CD14-positive monocyte (primary cell): ENCODE measurements at regions not wholly inside any gene's neighbourhood (a gene's known extent, or its start where the extent isn't known, plus 50 kb on each side); places are given as distances from the start of the nearest gene placed in this dataset.

Experiments
- DNase-seq, 3 donors: peaks; one replicate each; pipeline ENCODE4 v3.0.0-alpha.2; 2011 to 2022
- H2AFZ ChIP-seq: 2 replicates; pipeline ENCODE4 v1.6.0; 2012; ENCODE audit warnings: mild to moderate bottlenecking, low read depth, low read length, inconsistent platforms; ENCODE audit not compliant: insufficient read depth, poor library complexity, severe bottlenecking
- H3K27ac ChIP-seq, 2 donors: 1 replicate in 1 of 2; 2 replicates in 1 of 2; pipeline ENCODE4 v1.5.1; 2012 to 2013; ENCODE audit warnings: low read length in 2 of 2, control low read depth in 1 of 2, inconsistent platforms in 1 of 2, low read depth in 1 of 2, mild to moderate bottlenecking in 1 of 2
- H3K27me3 ChIP-seq, 2 donors: one replicate each; pipeline versions ENCODE4 v1.6.0 to v1.6.1; 2011 to 2013; ENCODE audit warnings: low read length in 2 of 2; ENCODE audit not compliant: control insufficient read depth in 2 of 2, insufficient read depth in 2 of 2
- H3K36me3 ChIP-seq, 2 donors: replicated peaks in 1 of 2; 1 replicate in 1 of 2; 2 replicates in 1 of 2; pipeline versions ENCODE4 v1.5.1 to v1.6.1; 2012 to 2013; ENCODE audit warnings: low read length in 2 of 2, control low read depth in 1 of 2, inconsistent platforms in 1 of 2, mild to moderate bottlenecking in 1 of 2; ENCODE audit not compliant: insufficient read depth in 2 of 2, control insufficient read depth in 1 of 2
- H3K4me1 ChIP-seq, 2 donors: 1 replicate in 1 of 2; 2 replicates in 1 of 2; pipeline versions ENCODE4 v1.5.1 to v1.6.1; 2012 to 2013; ENCODE audit warnings: low read length in 2 of 2, control low read depth in 1 of 2, inconsistent platforms in 1 of 2, mild to moderate bottlenecking in 1 of 2, moderate library complexity in 1 of 2; ENCODE audit not compliant: insufficient read depth in 2 of 2, control insufficient read depth in 1 of 2
- H3K4me2 ChIP-seq: replicated peaks from 2 replicates; pipeline ENCODE3; 2012; ENCODE audit warnings: low read length, moderate library complexity, mild to moderate bottlenecking; ENCODE audit not compliant: poor library complexity, severe bottlenecking; ENCODE audit errors: extremely low read depth
- H3K4me3 ChIP-seq, 3 experiments: fragments of 200-600 bp in 1 of 3; sonication (generic) in 1 of 3; replicated peaks in 1 of 3; 1 replicate in 2 of 3; 2 replicates in 1 of 3; pipeline ENCODE4 v1.5.1; 2011 to 2013; ENCODE audit warnings: low read length in 3 of 3, mild to moderate bottlenecking in 3 of 3, control low read depth in 2 of 3, low read depth in 2 of 3, inconsistent platforms in 1 of 3, moderate library complexity in 1 of 3
- H3K79me2 ChIP-seq: 2 replicates; pipeline ENCODE4 v1.6.0; 2012; ENCODE audit warnings: mild to moderate bottlenecking, control low read depth, inconsistent platforms, low read length, moderate library complexity; ENCODE audit not compliant: insufficient read depth
- H3K9ac ChIP-seq: 2 replicates; pipeline ENCODE4 v1.6.0; 2017; ENCODE audit warnings: low read length, mild to moderate bottlenecking; ENCODE audit not compliant: insufficient read depth, poor library complexity, severe bottlenecking
- H3K9me3 ChIP-seq, 2 donors: replicated peaks in 1 of 2; 1 replicate in 1 of 2; 2 replicates in 1 of 2; pipeline versions ENCODE4 v1.5.1 to v1.6.1; 2012 to 2013; ENCODE audit warnings: low read length in 2 of 2, control low read depth in 1 of 2; ENCODE audit not compliant: control insufficient read depth in 1 of 2, insufficient read depth in 1 of 2
- H4K20me1 ChIP-seq: 2 replicates; pipeline ENCODE4 v1.6.0; 2012; ENCODE audit warnings: mild to moderate bottlenecking, low read length, control low read depth, moderate library complexity; ENCODE audit not compliant: insufficient read depth
- H3K27ac Mint-ChIP-seq, 7 donors: one replicate each; pipeline ENCODE4 v1.8.0; 2020; ENCODE audit warnings: mild to moderate bottlenecking in 7 of 7, mixed read lengths in 7 of 7, moderate library complexity in 6 of 7, inconsistent platforms in 2 of 7
- H3K27me3 Mint-ChIP-seq, 3 donors: one replicate each; pipeline ENCODE4 v1.8.0; 2021 to 2022; ENCODE audit warnings: low read depth in 3 of 3, mild to moderate bottlenecking in 3 of 3, mixed read lengths in 3 of 3, moderate library complexity in 3 of 3, inconsistent platforms in 1 of 3
- H3K36me3 Mint-ChIP-seq, 2 donors: one replicate each; pipeline ENCODE4 v1.8.0; 2020; ENCODE audit warnings: mixed read lengths in 2 of 2, inconsistent platforms in 1 of 2, mild to moderate bottlenecking in 1 of 2
- H3K4me1 Mint-ChIP-seq: one replicate; pipeline ENCODE4 v1.8.0; 2020; ENCODE audit warnings: mild to moderate bottlenecking, mixed read lengths
- H3K4me3 Mint-ChIP-seq, 2 donors: one replicate each; pipeline ENCODE4 v1.8.0; 2020; ENCODE audit warnings: mild to moderate bottlenecking in 2 of 2, mixed read lengths in 2 of 2, moderate library complexity in 1 of 2
- H3K9me3 Mint-ChIP-seq, 7 donors: one replicate each; pipeline ENCODE4 v1.8.0; 2020 to 2022; ENCODE audit warnings: mixed read lengths in 7 of 7, mild to moderate bottlenecking in 6 of 7, moderate library complexity in 6 of 7, inconsistent platforms in 2 of 7
- CTCF ChIP-seq: fragments of 200-600 bp; IDR thresholded peaks from one replicate; pipeline ENCODE4 v1.8.0; 2022; ENCODE audit warnings: antibody characterized with exemption, mild to moderate bottlenecking
- WGBS: methylation state at CpG from one replicate; pipeline ENCODE4 v1.1.5; 2013; ENCODE audit warnings: missing lambda C conversion rate; ENCODE audit not compliant: insufficient coverage; 5-methylcytosine and 5-hydroxymethylcytosine counted together
- intact Hi-C, 2 donors: fragments of 100-400 bp; cut with micrococcal nuclease; formaldehyde crosslinking; loops; one replicate each; pipeline versions ENCODE4 v1.15.0 to v1.15.1; 2023

DNA sequence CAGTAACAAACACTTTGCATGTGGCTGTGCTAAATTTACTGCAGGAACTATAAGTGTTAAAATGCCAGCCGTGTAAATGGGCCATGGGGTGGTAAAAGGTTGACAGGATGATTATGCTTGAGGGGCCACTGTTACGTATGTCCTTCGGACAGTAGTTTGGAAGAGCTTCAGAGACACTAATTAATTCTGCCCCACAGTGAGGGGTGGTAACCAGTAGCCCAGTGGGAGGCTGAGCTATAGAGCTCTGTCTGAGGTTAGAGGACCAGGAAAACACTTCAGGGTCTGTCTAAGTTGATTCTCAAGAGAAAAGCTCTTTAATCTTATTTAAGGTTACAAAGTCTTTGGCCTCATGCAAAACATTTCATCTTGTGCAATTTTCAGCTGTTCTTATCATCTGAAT lies 176.6 kb downstream of the DMRTA1 start:
- H3K27ac ChIP-seq, result no peak overlapping the region
- no peak for DNase-seq
- intact Hi-C loops, result no loop called here
- H3K27me3 ChIP-seq, result no peaks in the 10 kb centered on the region
- H3K4me1 Mint-ChIP-seq, result no peaks in the 10 kb centered on the region
- H3K36me3 ChIP-seq, result no peaks in the 10 kb centered on the region
- H3K27ac Mint-ChIP-seq, result no peak overlapping the region
- H3K36me3 Mint-ChIP-seq, result no peaks in the 10 kb centered on the region
- peaks cover 0 to 4% (median 2%) of the 10 kb centered on the region in 7 donors for H3K9me3 Mint-ChIP-seq
- H4K20me1 ChIP-seq, result no peaks in the 10 kb centered on the region
- H3K27me3 Mint-ChIP-seq, result no peaks in the 10 kb centered on the region
- no peak overlapping the region for H3K4me2 ChIP-seq
- no peak overlapping the region for H3K4me3 Mint-ChIP-seq
- TF ChIP-seq CTCF, result no peak
- peaks cover 8 to 11% of the 10 kb centered on the region in 2 donors for H3K9me3 ChIP-seq
- H2AFZ ChIP-seq, result no peak overlapping the region
- H3K4me1 ChIP-seq, result no peaks in the 10 kb centered on the region
- no peak overlapping the region for H3K4me3 ChIP-seq
- H3K79me2 ChIP-seq, result no peaks in the 10 kb centered on the region
- H3K9ac ChIP-seq, result no peak overlapping the region
- 30% methylated on average over 3 of the region's 3 CpGs for WGBS

GRCh38 chr9:22625540-22625939 lies 178.9 kb downstream of the DMRTA1 start:
- TF ChIP-seq CTCF, result no peak
- no peak for DNase-seq
- 95% methylated on average over 2 of the region's 4 CpGs for WGBS
- Histone ChIP-seq H2AFZ (no peak overlapping the region), H3K27me3 (no peaks in the 10 kb centered on the region), H3K9ac (no peak overlapping the region), H3K27ac (no peak overlapping the region), H3K79me2 (no peaks in the 10 kb centered on the region), H3K4me1 (no peaks in the 10 kb centered on the region), H3K4me2 (no peak overlapping the region), H3K4me3 (no peak overlapping the region), H3K36me3 (no peaks in the 10 kb centered on the region), H4K20me1 (no peaks in the 10 kb centered on the region), H3K9me3 (peaks cover 8 to 11% of the 10 kb centered on the region in 2 donors)
- Mint-ChIP-seq H3K9me3 (peaks cover 0 to 4% (median 2%) of the 10 kb centered on the region in 7 donors), H3K27me3 (no peaks in the 10 kb centered on the region), H3K27ac (no peak overlapping the region), H3K4me1 (no peaks in the 10 kb centered on the region), H3K4me3 (no peak overlapping the region), H3K36me3 (no peaks in the 10 kb centered on the region)
- intact Hi-C loops, result no loop called here
